SK-N-SH treated with all-trans-retinoic acid at 6 μM for 48 hours (cell line): ENCODE measurements at regions not wholly inside any gene's neighbourhood (a gene's known extent, or its start where the extent isn't known, plus 50 kb on each side); places are given as distances from the start of the nearest gene placed in this dataset.

Source experiments
- ATAC-seq: fragments of 200-7000 bp; cut with Tn5 transposase; 3 replicates; pipeline ENCODE4 v1.9.1; 2020; ENCODE audit warnings: mild to moderate bottlenecking, moderate library complexity
- BACH2 ChIP-seq: fragments of 250-450 bp; sonication (Bioruptor Pico); IDR thresholded peaks from 2 replicates; pipeline ENCODE4 v1.9.0; 2021; ENCODE audit warnings: mild to moderate bottlenecking, borderline replicate concordance
- CSDC2 ChIP-seq: fragments of 250-450 bp; sonication (Bioruptor Pico); IDR thresholded peaks from 2 replicates; pipeline ENCODE4 v1.5.0; 2020; ENCODE audit warnings: mild to moderate bottlenecking, moderate library complexity
- ESRRG ChIP-seq: fragments of 250-450 bp; sonication (Bioruptor Pico); IDR thresholded peaks from 2 replicates; pipeline ENCODE4 v1.6.1; 2021; ENCODE audit warnings: mild to moderate bottlenecking
- GLIS3 ChIP-seq: fragments of 250-450 bp; sonication (Bioruptor Pico); IDR thresholded peaks from 2 replicates; pipeline ENCODE4 v1.5.0; 2020; ENCODE audit warnings: mild to moderate bottlenecking, moderate library complexity
- ISL1 ChIP-seq: fragments of 250-450 bp; sonication (Bioruptor Pico); IDR thresholded peaks from 2 replicates; pipeline ENCODE4 v2.1.2; 2022; ENCODE audit warnings: mild to moderate bottlenecking, moderate library complexity
- OSR1 ChIP-seq: fragments of 250-450 bp; sonication (Bioruptor Pico); IDR thresholded peaks from 2 replicates; pipeline ENCODE4 v1.8.0; 2022; ENCODE audit warnings: moderate library complexity, mild to moderate bottlenecking, inconsistent platforms
- PPARA ChIP-seq: fragments of 250-450 bp; sonication (Bioruptor Pico); IDR thresholded peaks from 2 replicates; pipeline ENCODE4 v1.5.0; 2020; ENCODE audit warnings: mild to moderate bottlenecking, borderline replicate concordance
- RARB ChIP-seq: fragments of 250-450 bp; sonication (Bioruptor Pico); IDR thresholded peaks from 2 replicates; pipeline ENCODE4 v1.8.0; 2021; ENCODE audit warnings: mild to moderate bottlenecking, moderate library complexity
- SNAI2 ChIP-seq: fragments of 250-450 bp; sonication (Bioruptor Pico); IDR thresholded peaks from 2 replicates; pipeline ENCODE4 v1.5.0; 2020; ENCODE audit warnings: mild to moderate bottlenecking, moderate library complexity
- TCF4 ChIP-seq: fragments of 250-450 bp; sonication (Bioruptor Pico); IDR thresholded peaks from 2 replicates; pipeline ENCODE4 v1.8.0; 2021; ENCODE audit warnings: mild to moderate bottlenecking, moderate library complexity, borderline replicate concordance
- TOX ChIP-seq: fragments of 250-450 bp; sonication (Bioruptor Pico); IDR thresholded peaks from 2 replicates; pipeline ENCODE4 v1.8.0; 2021; ENCODE audit warnings: mild to moderate bottlenecking, moderate library complexity, borderline replicate concordance
- ZFP3 ChIP-seq: fragments of 250-450 bp; sonication (Bioruptor Pico); IDR thresholded peaks from 2 replicates; pipeline ENCODE4 v1.5.0; 2020; ENCODE audit warnings: mild to moderate bottlenecking, moderate library complexity
- ZFP30 ChIP-seq: fragments of 450-650 bp; formaldehyde crosslinking; IDR thresholded peaks from 2 replicates; pipeline ENCODE4 v1.5.0; 2022; ENCODE audit warnings: mild to moderate bottlenecking, moderate library complexity
- ZNF70 ChIP-seq: fragments of 450-650 bp; formaldehyde crosslinking; IDR thresholded peaks from 2 replicates; pipeline ENCODE4 v1.5.0; 2020; ENCODE audit warnings: mild to moderate bottlenecking, moderate library complexity
- TF ChIP-seq, protein P1 (sequence below): fragments of 250-450 bp; sonication (Bioruptor Pico); IDR thresholded peaks from 2 replicates; pipeline ENCODE4 v1.8.0; 2020; ENCODE audit warnings: mild to moderate bottlenecking, moderate library complexity, borderline replicate concordance
- TF ChIP-seq, protein P2 (sequence below): fragments of 250-450 bp; sonication (Bioruptor Pico); IDR thresholded peaks from 2 replicates; pipeline ENCODE4 v1.5.1; 2020; ENCODE audit warnings: low read depth, mild to moderate bottlenecking, moderate library complexity
- TF ChIP-seq, protein P3 (sequence below): fragments of 250-450 bp; sonication (Bioruptor Pico); IDR thresholded peaks from 2 replicates; pipeline ENCODE4 v1.8.0; 2021; ENCODE audit warnings: low read depth, mild to moderate bottlenecking, moderate library complexity, borderline replicate concordance
- TF ChIP-seq, protein P4 (sequence below): fragments of 250-450 bp; sonication (Bioruptor Pico); IDR thresholded peaks from 2 replicates; pipeline ENCODE4 v1.5.1; 2021; ENCODE audit warnings: mild to moderate bottlenecking, moderate library complexity
- TF ChIP-seq, protein P5 (sequence below): fragments of 250-450 bp; sonication (Bioruptor Pico); IDR thresholded peaks from 2 replicates; pipeline ENCODE4 v1.5.0; 2020; ENCODE audit warnings: mild to moderate bottlenecking, moderate library complexity

DNA sequence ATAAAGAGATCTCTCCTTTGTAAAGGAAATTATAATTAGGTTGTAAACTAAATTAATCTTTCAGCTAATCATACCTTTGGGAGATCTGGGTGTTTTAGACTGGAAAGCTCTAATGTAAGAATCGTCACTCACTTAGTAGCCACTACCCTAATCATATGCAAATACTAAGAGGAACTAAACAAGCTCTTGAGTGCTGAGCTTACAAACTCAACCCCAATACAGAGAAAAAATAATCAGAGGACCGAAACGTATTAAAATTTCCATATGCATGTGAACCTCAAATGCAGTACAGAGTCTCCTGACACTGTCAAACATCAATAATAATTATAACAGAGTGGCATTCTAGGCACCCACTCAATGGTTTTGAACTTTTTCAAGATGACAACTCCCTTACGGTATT lies 235.3 kb upstream of the FOXN3 start (continued):
- TF ChIP-seq, protein P1, sequence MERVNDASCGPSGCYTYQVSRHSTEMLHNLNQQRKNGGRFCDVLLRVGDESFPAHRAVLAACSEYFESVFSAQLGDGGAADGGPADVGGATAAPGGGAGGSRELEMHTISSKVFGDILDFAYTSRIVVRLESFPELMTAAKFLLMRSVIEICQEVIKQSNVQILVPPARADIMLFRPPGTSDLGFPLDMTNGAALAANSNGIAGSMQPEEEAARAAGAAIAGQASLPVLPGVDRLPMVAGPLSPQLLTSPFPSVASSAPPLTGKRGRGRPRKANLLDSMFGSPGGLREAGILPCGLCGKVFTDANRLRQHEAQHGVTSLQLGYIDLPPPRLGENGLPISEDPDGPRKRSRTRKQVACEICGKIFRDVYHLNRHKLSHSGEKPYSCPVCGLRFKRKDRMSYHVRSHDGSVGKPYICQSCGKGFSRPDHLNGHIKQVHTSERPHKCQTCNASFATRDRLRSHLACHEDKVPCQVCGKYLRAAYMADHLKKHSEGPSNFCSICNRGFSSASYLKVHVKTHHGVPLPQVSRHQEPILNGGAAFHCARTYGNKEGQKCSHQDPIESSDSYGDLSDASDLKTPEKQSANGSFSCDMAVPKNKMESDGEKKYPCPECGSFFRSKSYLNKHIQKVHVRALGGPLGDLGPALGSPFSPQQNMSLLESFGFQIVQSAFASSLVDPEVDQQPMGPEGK: no peak
- TF ChIP-seq PPARA (CRISPR knock-in tag) (no peak), CSDC2 (CRISPR knock-in tag) (no peak), ESRRG (CRISPR knock-in tag) (no peak), ISL1 (CRISPR knock-in tag) (no peak)
- TF ChIP-seq, all 23 proteins: peak for 0

DNA sequence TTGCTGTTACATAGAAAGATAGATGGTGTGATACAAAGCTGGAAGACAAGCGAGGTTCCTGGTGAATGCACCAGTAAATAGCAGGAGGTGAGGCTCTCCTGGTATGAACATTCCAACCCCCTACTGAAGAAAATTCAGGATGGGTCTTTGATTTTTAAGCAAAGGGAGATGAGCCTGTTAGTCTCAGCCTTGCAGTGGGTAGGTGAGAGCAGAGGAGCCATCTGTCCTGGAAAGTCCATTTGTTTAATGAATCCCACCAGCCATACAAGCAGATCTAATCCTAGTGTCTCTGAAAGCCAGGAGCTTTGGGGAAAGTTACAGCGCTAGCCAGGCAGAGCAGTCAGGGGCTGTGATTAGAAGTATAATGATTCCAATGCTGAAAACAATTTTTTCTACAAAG lies 234.8 kb upstream of the FOXN3 start:
- no peak for TF ChIP-seq ESRRG (CRISPR knock-in tag)
- no peak for TF ChIP-seq SNAI2
- TF ChIP-seq GLIS3 (CRISPR knock-in tag): no peak
- TF ChIP-seq TCF4: no peak
- TF ChIP-seq ISL1 (CRISPR knock-in tag): no peak
- TF ChIP-seq OSR1 (CRISPR knock-in tag): no peak
- TF ChIP-seq, protein P1: no peak
- TF ChIP-seq, protein P2, sequence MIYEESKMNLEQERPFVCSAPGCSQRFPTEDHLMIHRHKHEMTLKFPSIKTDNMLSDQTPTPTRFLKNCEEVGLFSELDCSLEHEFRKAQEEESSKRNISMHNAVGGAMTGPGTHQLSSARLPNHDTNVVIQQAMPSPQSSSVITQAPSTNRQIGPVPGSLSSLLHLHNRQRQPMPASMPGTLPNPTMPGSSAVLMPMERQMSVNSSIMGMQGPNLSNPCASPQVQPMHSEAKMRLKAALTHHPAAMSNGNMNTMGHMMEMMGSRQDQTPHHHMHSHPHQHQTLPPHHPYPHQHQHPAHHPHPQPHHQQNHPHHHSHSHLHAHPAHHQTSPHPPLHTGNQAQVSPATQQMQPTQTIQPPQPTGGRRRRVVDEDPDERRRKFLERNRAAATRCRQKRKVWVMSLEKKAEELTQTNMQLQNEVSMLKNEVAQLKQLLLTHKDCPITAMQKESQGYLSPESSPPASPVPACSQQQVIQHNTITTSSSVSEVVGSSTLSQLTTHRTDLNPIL (CRISPR knock-in tag): no peak
- no peak for TF ChIP-seq PPARA (CRISPR knock-in tag)
- TF ChIP-seq, protein P3, sequence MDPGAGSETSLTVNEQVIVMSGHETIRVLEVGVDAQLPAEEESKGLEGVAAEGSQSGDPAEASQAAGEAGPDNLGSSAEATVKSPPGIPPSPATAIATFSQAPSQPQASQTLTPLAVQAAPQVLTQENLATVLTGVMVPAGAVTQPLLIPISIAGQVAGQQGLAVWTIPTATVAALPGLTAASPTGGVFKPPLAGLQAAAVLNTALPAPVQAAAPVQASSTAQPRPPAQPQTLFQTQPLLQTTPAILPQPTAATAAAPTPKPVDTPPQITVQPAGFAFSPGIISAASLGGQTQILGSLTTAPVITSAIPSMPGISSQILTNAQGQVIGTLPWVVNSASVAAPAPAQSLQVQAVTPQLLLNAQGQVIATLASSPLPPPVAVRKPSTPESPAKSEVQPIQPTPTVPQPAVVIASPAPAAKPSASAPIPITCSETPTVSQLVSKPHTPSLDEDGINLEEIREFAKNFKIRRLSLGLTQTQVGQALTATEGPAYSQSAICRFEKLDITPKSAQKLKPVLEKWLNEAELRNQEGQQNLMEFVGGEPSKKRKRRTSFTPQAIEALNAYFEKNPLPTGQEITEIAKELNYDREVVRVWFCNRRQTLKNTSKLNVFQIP (CRISPR knock-in tag): no peak
- no peak for TF ChIP-seq ZFP3
- TF ChIP-seq TOX: no peak
- TF ChIP-seq, protein P4, sequence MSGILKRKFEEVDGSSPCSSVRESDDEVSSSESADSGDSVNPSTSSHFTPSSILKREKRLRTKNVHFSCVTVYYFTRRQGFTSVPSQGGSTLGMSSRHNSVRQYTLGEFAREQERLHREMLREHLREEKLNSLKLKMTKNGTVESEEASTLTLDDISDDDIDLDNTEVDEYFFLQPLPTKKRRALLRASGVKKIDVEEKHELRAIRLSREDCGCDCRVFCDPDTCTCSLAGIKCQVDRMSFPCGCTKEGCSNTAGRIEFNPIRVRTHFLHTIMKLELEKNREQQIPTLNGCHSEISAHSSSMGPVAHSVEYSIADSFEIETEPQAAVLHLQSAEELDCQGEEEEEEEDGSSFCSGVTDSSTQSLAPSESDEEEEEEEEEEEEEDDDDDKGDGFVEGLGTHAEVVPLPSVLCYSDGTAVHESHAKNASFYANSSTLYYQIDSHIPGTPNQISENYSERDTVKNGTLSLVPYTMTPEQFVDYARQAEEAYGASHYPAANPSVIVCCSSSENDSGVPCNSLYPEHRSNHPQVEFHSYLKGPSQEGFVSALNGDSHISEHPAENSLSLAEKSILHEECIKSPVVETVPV (CRISPR knock-in tag): no peak
- TF ChIP-seq RARB (CRISPR knock-in tag): no peak
- no peak for TF ChIP-seq ZFP30 (CRISPR knock-in tag)
- TF ChIP-seq, protein P5, sequence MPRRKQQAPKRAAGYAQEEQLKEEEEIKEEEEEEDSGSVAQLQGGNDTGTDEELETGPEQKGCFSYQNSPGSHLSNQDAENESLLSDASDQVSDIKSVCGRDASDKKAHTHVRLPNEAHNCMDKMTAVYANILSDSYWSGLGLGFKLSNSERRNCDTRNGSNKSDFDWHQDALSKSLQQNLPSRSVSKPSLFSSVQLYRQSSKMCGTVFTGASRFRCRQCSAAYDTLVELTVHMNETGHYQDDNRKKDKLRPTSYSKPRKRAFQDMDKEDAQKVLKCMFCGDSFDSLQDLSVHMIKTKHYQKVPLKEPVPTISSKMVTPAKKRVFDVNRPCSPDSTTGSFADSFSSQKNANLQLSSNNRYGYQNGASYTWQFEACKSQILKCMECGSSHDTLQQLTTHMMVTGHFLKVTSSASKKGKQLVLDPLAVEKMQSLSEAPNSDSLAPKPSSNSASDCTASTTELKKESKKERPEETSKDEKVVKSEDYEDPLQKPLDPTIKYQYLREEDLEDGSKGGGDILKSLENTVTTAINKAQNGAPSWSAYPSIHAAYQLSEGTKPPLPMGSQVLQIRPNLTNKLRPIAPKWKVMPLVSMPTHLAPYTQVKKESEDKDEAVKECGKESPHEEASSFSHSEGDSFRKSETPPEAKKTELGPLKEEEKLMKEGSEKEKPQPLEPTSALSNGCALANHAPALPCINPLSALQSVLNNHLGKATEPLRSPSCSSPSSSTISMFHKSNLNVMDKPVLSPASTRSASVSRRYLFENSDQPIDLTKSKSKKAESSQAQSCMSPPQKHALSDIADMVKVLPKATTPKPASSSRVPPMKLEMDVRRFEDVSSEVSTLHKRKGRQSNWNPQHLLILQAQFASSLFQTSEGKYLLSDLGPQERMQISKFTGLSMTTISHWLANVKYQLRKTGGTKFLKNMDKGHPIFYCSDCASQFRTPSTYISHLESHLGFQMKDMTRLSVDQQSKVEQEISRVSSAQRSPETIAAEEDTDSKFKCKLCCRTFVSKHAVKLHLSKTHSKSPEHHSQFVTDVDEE (CRISPR knock-in tag): no peak
- TF ChIP-seq BACH2 (CRISPR knock-in tag): no peak
- TF ChIP-seq ZNF70 (CRISPR knock-in tag): no peak
- no peak for ATAC-seq
